Esophagus squamous epithelium (tissue), 4 donors: ENCODE measurements at regions not wholly inside any gene's neighbourhood (a gene's known extent, or its start where the extent isn't known, plus 50 kb on each side); places are given as distances from the start of the nearest gene placed in this dataset.

ENCODE experiments used
- CTCF ChIP-seq, 6 experiments: fragments of 450-650 bp in 4 of 6; fragments of 200-600 bp in 2 of 6; sonication (generic) in 2 of 6; IDR thresholded peaks; one replicate each; pipeline ENCODE4 v1.5.1; 2016 to 2019; ENCODE audit warnings: antibody characterized with exemption in 6 of 6, mild to moderate bottlenecking in 4 of 6, moderate library complexity in 4 of 6
- POLR2A ChIP-seq, 4 donors: fragments of 450-650 bp; IDR thresholded peaks; one replicate each; pipeline ENCODE4 v1.6.1; 2017; ENCODE audit warnings: antibody characterized with exemption in 4 of 4, mild to moderate bottlenecking in 4 of 4, moderate library complexity in 3 of 4

GRCh38 chr6:33965766-33966165, 162.0 kb upstream of the MLN start:
- no peak for TF ChIP-seq CTCF (IDR thresholded peaks at IDR 0.05)
- TF ChIP-seq POLR2A (IDR thresholded peaks at IDR 0.05), result no peak
